IMR-90 (cell line): ENCODE measurements at regions not wholly inside any gene's neighbourhood (a gene's known extent, or its start where the extent isn't known, plus 50 kb on each side); places are given as distances from the start of the nearest gene placed in this dataset.

Experiments
- ATAC-seq: fragments of 200-7000 bp; cut with Tn5 transposase; 2 replicates; pipeline ENCODE4 v1.9.1; 2020; ENCODE audit warnings: low read depth, mild to moderate bottlenecking, moderate library complexity
- BruUV-seq: library from RNA; stranded (reverse); fragments of 400-500 nt; replicated peaks from 2 replicates; lab custom pipeline; 2021; lab: Mats Ljungman, UMichigan
- CTCF ChIA-PET: fragments of 300-600 bp; formaldehyde crosslinking; extraction: SDS; loops from one replicate; lab custom pipeline; 2021; ENCODE audit warnings: antibody characterized with exemption; lab: Yijun Ruan, JAX
- POLR2A ChIA-PET: fragments of 300-600 bp; sonication (Branson Sonifier 250); formaldehyde crosslinking; loops from one replicate; lab custom pipeline; 2022; ENCODE audit warnings: antibody characterized with exemption; ENCODE audit not compliant: unreplicated experiment; lab: Charles Lee
- DNase-seq: peaks from one replicate; pipeline ENCODE4 v3.0.0; 2013
- H2AFZ ChIP-seq: replicated peaks from 2 replicates; pipeline ENCODE3; 2013; ENCODE audit warnings: low read length, mild to moderate bottlenecking; ENCODE audit not compliant: poor library complexity
- H2AK5ac ChIP-seq: 2 replicates; pipeline ENCODE4 v1.6.1; 2013; ENCODE audit warnings: low read depth, low read length, inconsistent platforms
- H2AK9ac ChIP-seq: replicated peaks from 2 replicates; pipeline ENCODE3; 2013; ENCODE audit warnings: mild to moderate bottlenecking, low read depth, low read length, moderate library complexity; ENCODE audit not compliant: poor library complexity
- H2BK120ac ChIP-seq: 2 replicates; pipeline ENCODE4 v1.6.1; 2013; ENCODE audit warnings: low read depth, low read length, inconsistent platforms
- H2BK15ac ChIP-seq: 3 replicates; pipeline ENCODE4 v1.6.1; 2013; ENCODE audit warnings: low read depth, low read length, inconsistent platforms
- H2BK20ac ChIP-seq: 2 replicates; pipeline ENCODE4 v1.6.1; 2013; ENCODE audit warnings: low read depth, mild to moderate bottlenecking, inconsistent platforms, low read length, moderate library complexity
- H2BK5ac ChIP-seq: 2 replicates; pipeline ENCODE4 v1.6.1; 2013; ENCODE audit warnings: mild to moderate bottlenecking, low read depth, low read length, inconsistent platforms; ENCODE audit not compliant: poor library complexity, severe bottlenecking
- H3K14ac ChIP-seq: replicated peaks from 2 replicates; pipeline ENCODE4 v1.6.1; 2013; ENCODE audit warnings: low read depth, low read length, inconsistent platforms
- H3K18ac ChIP-seq: 2 replicates; pipeline ENCODE4 v1.6.1; 2013; ENCODE audit warnings: low read depth, low read length, control low read depth
- H3K23ac ChIP-seq: 2 replicates; pipeline ENCODE4 v1.6.1; 2013; ENCODE audit warnings: low read depth, low read length, inconsistent platforms
- H3K27ac ChIP-seq: 2 replicates; pipeline ENCODE4 v1.5.1; 2013; ENCODE audit warnings: mild to moderate bottlenecking, control low read depth, low read length; ENCODE audit not compliant: insufficient read depth
- H3K27me3 ChIP-seq: 2 replicates; pipeline ENCODE4 v1.6.1; 2013; ENCODE audit warnings: low read length; ENCODE audit not compliant: control insufficient read depth, insufficient read depth
- H3K36me3 ChIP-seq: 2 replicates; pipeline ENCODE4 v1.6.1; 2013; ENCODE audit warnings: low read length, mixed read lengths; ENCODE audit not compliant: control insufficient read depth, insufficient read depth
- H3K4ac ChIP-seq: 2 replicates; pipeline ENCODE4 v1.6.1; 2013; ENCODE audit warnings: low read depth, low read length, inconsistent platforms
- H3K4me1 ChIP-seq: 2 replicates; pipeline ENCODE4 v1.6.1; 2013; ENCODE audit warnings: low read length, mixed read lengths; ENCODE audit not compliant: control insufficient read depth, insufficient read depth
- H3K4me2 ChIP-seq: 2 replicates; pipeline ENCODE4 v1.6.1; 2013; ENCODE audit warnings: low read depth, mild to moderate bottlenecking, control low read depth, low read length, moderate library complexity
- H3K4me3 ChIP-seq: 2 replicates; pipeline ENCODE4 v1.5.1; 2013; ENCODE audit warnings: low read depth, mild to moderate bottlenecking, control low read depth, low read length, moderate library complexity; ENCODE audit not compliant: insufficient read depth
- H3K56ac ChIP-seq: 2 replicates; pipeline ENCODE4 v1.6.1; 2013; ENCODE audit warnings: low read length, inconsistent platforms; ENCODE audit not compliant: insufficient read depth; ENCODE audit errors: extremely low read depth
- H3K79me1 ChIP-seq, 2 experiments: 2 replicates each; pipeline ENCODE4 v1.6.1; 2013; ENCODE audit warnings: low read length in 2 of 2, inconsistent platforms in 1 of 2, low read depth in 1 of 2
- H3K9ac ChIP-seq: 2 replicates; pipeline ENCODE4 v1.6.1; 2013; ENCODE audit warnings: low read depth, low read length, control low read depth
- H3K9me1 ChIP-seq: 2 replicates; pipeline ENCODE4 v1.6.1; 2013; ENCODE audit warnings: low read length, inconsistent platforms; ENCODE audit not compliant: insufficient read depth
- H3K9me3 ChIP-seq: 2 replicates; pipeline ENCODE4 v1.6.1; 2013; ENCODE audit warnings: low read length; ENCODE audit not compliant: control insufficient read depth, insufficient read depth
- H4K20me1 ChIP-seq: 2 replicates; pipeline ENCODE4 v1.6.1; 2013; ENCODE audit warnings: low read length, inconsistent platforms; ENCODE audit not compliant: insufficient read depth
- H4K5ac ChIP-seq: 2 replicates; pipeline ENCODE4 v1.6.1; 2013; ENCODE audit warnings: mild to moderate bottlenecking, low read depth, low read length, control low read depth
- H4K8ac ChIP-seq, 2 experiments: 2 replicates each; pipeline ENCODE4 v1.6.1; 2013; ENCODE audit warnings: low read depth in 2 of 2, low read length in 2 of 2, control low read depth in 1 of 2, inconsistent platforms in 1 of 2
- H4K91ac ChIP-seq: 2 replicates; pipeline ENCODE4 v1.6.1; 2013; ENCODE audit warnings: low read depth, low read length, inconsistent platforms; ENCODE audit not compliant: insufficient read depth
- BHLHE40 ChIP-seq: fragments of 150-350 bp; IDR thresholded peaks from 2 replicates; pipeline ENCODE4 v1.6.1; 2016; ENCODE audit warnings: mild to moderate bottlenecking, low read depth, low read length
- CEBPB ChIP-seq: IDR thresholded peaks from 2 replicates; pipeline ENCODE4 v1.6.1; 2012; ENCODE audit warnings: low read depth, low read length, improper control_type of control experiment
- CHD1 ChIP-seq: IDR thresholded peaks from 2 replicates; pipeline ENCODE4 v1.6.1; 2012; ENCODE audit warnings: low read depth, low read length, improper control_type of control experiment
- FOS ChIP-seq: fragments of 150-350 bp; IDR thresholded peaks from 2 replicates; pipeline ENCODE4 v1.6.1; 2016; ENCODE audit warnings: low read depth, low read length
- MAFK ChIP-seq: IDR thresholded peaks from 2 replicates; pipeline ENCODE4 v1.6.1; 2012; ENCODE audit warnings: low read depth, low read length, improper control_type of control experiment
- MAZ ChIP-seq: IDR thresholded peaks from 2 replicates; pipeline ENCODE4 v1.6.1; 2012; ENCODE audit warnings: low read depth, mild to moderate bottlenecking, low read length, improper control_type of control experiment, moderate library complexity, borderline replicate concordance
- MXI1 ChIP-seq: IDR thresholded peaks from 2 replicates; pipeline ENCODE4 v1.6.1; 2012; ENCODE audit warnings: low read depth, mild to moderate bottlenecking, low read length, moderate library complexity, borderline replicate concordance
- NFE2L2 ChIP-seq: fragments of 150-350 bp; IDR thresholded peaks from 2 replicates; pipeline ENCODE4 v1.6.1; 2016; ENCODE audit warnings: low read depth, mild to moderate bottlenecking, low read length
- POLR2A ChIP-seq: IDR thresholded peaks from 2 replicates; pipeline ENCODE4 v1.6.1; 2012; ENCODE audit warnings: mild to moderate bottlenecking, low read depth, low read length
- RAD21 ChIP-seq: IDR thresholded peaks from 2 replicates; pipeline ENCODE4 v1.6.1; 2012; ENCODE audit warnings: low read length, improper control_type of control experiment
- RFX5 ChIP-seq: IDR thresholded peaks from 2 replicates; pipeline ENCODE4 v1.8.0; 2012; ENCODE audit warnings: low read depth, mild to moderate bottlenecking, low read length, moderate library complexity
- SMC3 ChIP-seq: fragments of 150-350 bp; IDR thresholded peaks from 2 replicates; pipeline ENCODE4 v1.6.1; 2016; ENCODE audit warnings: low read depth, mild to moderate bottlenecking, antibody characterized with exemption, low read length, moderate library complexity
- WGBS, 2 experiments: methylation state at CpG; one replicate each; pipeline versions ENCODE4 v1.1.5 to v1.1.7; 2013; ENCODE audit warnings: missing lambda C conversion rate in 2 of 2; ENCODE audit not compliant: insufficient read length in 1 of 2; ENCODE audit errors: extremely low coverage in 2 of 2; 5-methylcytosine and 5-hydroxymethylcytosine counted together
- dilution Hi-C: fragments of 300-500 bp; cut with HindIII; formaldehyde crosslinking; loops from one replicate; pipeline ENCODE4 v1.14.3; 2018; ENCODE audit warnings: low sequenced_read_pairs; ENCODE audit not compliant: unreplicated experiment
- in situ Hi-C: fragments of 300-500 bp; cut with MboI; formaldehyde crosslinking; loops from 3 replicates; pipeline ENCODE4 v1.14.3; 2019; ENCODE audit warnings: low sequenced_read_pairs, inconsistent platforms, mixed read lengths
- intact Hi-C: fragments of 100-400 bp; cut with micrococcal nuclease; formaldehyde crosslinking; loops from 2 replicates; pipeline ENCODE4 v1.10.0; 2022
- TF ChIP-seq, protein P1 (sequence below): fragments of 150-350 bp; IDR thresholded peaks from 2 replicates; pipeline ENCODE4 v1.6.1; 2017; ENCODE audit warnings: mild to moderate bottlenecking, antibody characterized with exemption, low read length, low read depth
- TF ChIP-seq, protein P2 (sequence below): conservative IDR thresholded peaks from 2 replicates; pipeline ENCODE4 v1.5.1; 2012; ENCODE audit warnings: mild to moderate bottlenecking, low read depth, low read length, improper control_type of control experiment
- TF ChIP-seq, protein P3 (sequence below): fragments of 150-350 bp; IDR thresholded peaks from 2 replicates; pipeline ENCODE4 v1.6.1; 2016; ENCODE audit warnings: low read depth, mild to moderate bottlenecking, low read length, moderate library complexity, borderline replicate concordance

DNA sequence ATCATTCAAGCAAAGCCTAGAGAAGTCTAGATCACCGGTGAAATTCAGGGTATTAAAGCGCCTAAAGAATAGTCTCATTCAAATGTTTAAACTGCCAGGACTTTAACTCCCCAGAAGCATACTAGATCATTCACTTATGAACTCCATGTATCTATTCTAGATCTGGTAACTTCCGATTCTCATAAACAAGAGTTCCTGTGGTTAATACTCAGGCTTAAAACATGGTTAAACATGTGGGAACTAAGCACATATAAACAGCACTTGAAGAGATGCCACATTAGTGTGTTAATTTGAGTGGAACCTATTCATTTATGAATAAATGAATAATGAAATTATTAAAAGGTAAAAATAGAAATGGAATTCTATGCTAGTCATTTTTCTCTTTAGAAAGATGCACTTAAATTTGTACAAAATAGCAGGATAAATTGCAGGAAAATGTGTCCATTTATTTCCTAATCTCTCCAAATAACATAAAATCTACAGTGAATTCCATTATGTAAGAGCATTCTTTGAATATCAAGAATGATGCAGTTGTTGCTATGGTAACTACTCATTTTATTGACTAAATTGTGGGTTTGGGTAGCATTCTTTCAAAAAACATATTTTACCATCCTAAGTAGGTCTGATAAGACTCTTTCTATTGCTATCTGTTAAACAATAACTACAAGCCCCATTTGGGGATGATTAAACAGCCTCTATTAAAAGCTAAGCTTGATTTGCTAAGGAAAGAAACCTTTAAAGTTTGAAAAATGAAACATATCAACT lies 147.6 kb upstream of the TMEM168 start:
- no peak overlapping the region; the same call in 1 of the 2 replicates for H3K4me3 ChIP-seq
- peaks cover 16 to 35% of the 10 kb centered on the region in 2 experiments; a peak in 3 of 4 replicates for H3K79me1 ChIP-seq
- no peak overlapping the region for H3K18ac ChIP-seq
- H3K4me1 ChIP-seq = peaks cover 3% of the 10 kb centered on the region; the same call in 1 of the 2 replicates
- no peak overlapping the region for H2BK120ac ChIP-seq
- H3K27me3 ChIP-seq = no peaks in the 10 kb centered on the region
- H4K91ac ChIP-seq = no peak overlapping the region
- H3K9me1 ChIP-seq = peaks cover 9% of the 10 kb centered on the region
- no peak overlapping the region for H4K5ac ChIP-seq
- no peak for ATAC-seq
- no peaks in the 10 kb centered on the region for H3K36me3 ChIP-seq
- ChIA-PET POLR2A (no interaction called here), CTCF (no interaction called here)
- no peak overlapping the region for H3K56ac ChIP-seq
- H2AK5ac ChIP-seq = no peak overlapping the region
- WGBS, 2 experiments = no CpG with 5 or more reads among the region's 3 CpGs
- no peak overlapping the region for H2BK5ac ChIP-seq
- peak; percentile 45 for DNase-seq
- intact Hi-C loops = loop anchor here (5.0 to 10.0 kb wide), 2 partner anchors 149 to 347 kb away; partner anchors contain the start of gene GPR85
- no peak overlapping the region for H3K27ac ChIP-seq
- H2BK15ac ChIP-seq = no peak overlapping the region
- H4K20me1 ChIP-seq = peaks cover 3% of the 10 kb centered on the region; the same call in 1 of the 2 replicates
- H2AK9ac ChIP-seq = no peak overlapping the region
- H2AFZ ChIP-seq = no peak overlapping the region
- in situ Hi-C loops = no loop called here
- no peak overlapping the region for H4K8ac ChIP-seq
- no peak overlapping the region for H3K9ac ChIP-seq
- H3K9me3 ChIP-seq = no peaks in the 10 kb centered on the region
- no TSS peak for BruUV-seq
- peak overlapping the region; percentile 86 for H3K4me2 ChIP-seq
- dilution Hi-C loops = no loop called here
- H3K23ac ChIP-seq = no peak overlapping the region
- no peak overlapping the region for H2BK20ac ChIP-seq
- H3K4ac ChIP-seq = no peak overlapping the region
- H3K14ac ChIP-seq = no peak overlapping the region
- TF ChIP-seq SMC3 (no peak), CHD1 (no peak), RAD21 (no peak), BHLHE40 (no peak), NFE2L2 (no peak), CEBPB (no peak), MAZ (no peak), MXI1 (no peak), MAFK (no peak), POLR2A (no peak), FOS (no peak), RFX5 (no peak)
- TF ChIP-seq, protein P1, sequence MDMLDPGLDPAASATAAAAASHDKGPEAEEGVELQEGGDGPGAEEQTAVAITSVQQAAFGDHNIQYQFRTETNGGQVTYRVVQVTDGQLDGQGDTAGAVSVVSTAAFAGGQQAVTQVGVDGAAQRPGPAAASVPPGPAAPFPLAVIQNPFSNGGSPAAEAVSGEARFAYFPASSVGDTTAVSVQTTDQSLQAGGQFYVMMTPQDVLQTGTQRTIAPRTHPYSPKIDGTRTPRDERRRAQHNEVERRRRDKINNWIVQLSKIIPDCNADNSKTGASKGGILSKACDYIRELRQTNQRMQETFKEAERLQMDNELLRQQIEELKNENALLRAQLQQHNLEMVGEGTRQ = no peak
- TF ChIP-seq, protein P2, sequence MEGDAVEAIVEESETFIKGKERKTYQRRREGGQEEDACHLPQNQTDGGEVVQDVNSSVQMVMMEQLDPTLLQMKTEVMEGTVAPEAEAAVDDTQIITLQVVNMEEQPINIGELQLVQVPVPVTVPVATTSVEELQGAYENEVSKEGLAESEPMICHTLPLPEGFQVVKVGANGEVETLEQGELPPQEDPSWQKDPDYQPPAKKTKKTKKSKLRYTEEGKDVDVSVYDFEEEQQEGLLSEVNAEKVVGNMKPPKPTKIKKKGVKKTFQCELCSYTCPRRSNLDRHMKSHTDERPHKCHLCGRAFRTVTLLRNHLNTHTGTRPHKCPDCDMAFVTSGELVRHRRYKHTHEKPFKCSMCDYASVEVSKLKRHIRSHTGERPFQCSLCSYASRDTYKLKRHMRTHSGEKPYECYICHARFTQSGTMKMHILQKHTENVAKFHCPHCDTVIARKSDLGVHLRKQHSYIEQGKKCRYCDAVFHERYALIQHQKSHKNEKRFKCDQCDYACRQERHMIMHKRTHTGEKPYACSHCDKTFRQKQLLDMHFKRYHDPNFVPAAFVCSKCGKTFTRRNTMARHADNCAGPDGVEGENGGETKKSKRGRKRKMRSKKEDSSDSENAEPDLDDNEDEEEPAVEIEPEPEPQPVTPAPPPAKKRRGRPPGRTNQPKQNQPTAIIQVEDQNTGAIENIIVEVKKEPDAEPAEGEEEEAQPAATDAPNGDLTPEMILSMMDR = no peak
- TF ChIP-seq, protein P3, sequence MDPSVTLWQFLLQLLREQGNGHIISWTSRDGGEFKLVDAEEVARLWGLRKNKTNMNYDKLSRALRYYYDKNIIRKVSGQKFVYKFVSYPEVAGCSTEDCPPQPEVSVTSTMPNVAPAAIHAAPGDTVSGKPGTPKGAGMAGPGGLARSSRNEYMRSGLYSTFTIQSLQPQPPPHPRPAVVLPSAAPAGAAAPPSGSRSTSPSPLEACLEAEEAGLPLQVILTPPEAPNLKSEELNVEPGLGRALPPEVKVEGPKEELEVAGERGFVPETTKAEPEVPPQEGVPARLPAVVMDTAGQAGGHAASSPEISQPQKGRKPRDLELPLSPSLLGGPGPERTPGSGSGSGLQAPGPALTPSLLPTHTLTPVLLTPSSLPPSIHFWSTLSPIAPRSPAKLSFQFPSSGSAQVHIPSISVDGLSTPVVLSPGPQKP = no peak
